SK-N-MC (cell line): ENCODE measurements at regions not wholly inside any gene's neighbourhood (a gene's known extent, or its start where the extent isn't known, plus 50 kb on each side); places are given as distances from the start of the nearest gene placed in this dataset.

Experiments used
- EZH2 ChIP-seq: fragments of 200-600 bp; sonication (generic); IDR thresholded peaks from one replicate; pipeline ENCODE4 v1.6.1; 2017; ENCODE audit warnings: antibody characterized with exemption
- POLR2AphosphoS5 ChIP-seq: IDR thresholded peaks from 2 replicates; pipeline ENCODE4 v1.6.1; 2012; ENCODE audit warnings: mild to moderate bottlenecking, low read depth, low read length, borderline replicate concordance

GRCh38 chr3:72537448-72537847, 310.8 kb downstream of the SHQ1 start:
- TF ChIP-seq POLR2AphosphoS5 (no peak), EZH2 (no peak)
